Body of pancreas (tissue), 4 donors: ENCODE measurements at regions not wholly inside any gene's neighbourhood (a gene's known extent, or its start where the extent isn't known, plus 50 kb on each side); places are given as distances from the start of the nearest gene placed in this dataset.

Experiments used
- POLR2A ChIP-seq, 3 donors: fragments of 450-650 bp; IDR thresholded peaks; one replicate each; pipeline ENCODE4 v1.6.1; 2016; ENCODE audit warnings: antibody characterized with exemption in 3 of 3, mild to moderate bottlenecking in 2 of 3
- TF ChIP-seq, protein P1 (sequence below), 7 experiments: fragments of 450-650 bp in 4 of 7; fragments of 200-600 bp in 3 of 7; sonication (generic) in 3 of 7; IDR thresholded peaks; one replicate each; pipeline ENCODE4 v1.5.1; 2016 to 2019; ENCODE audit warnings: antibody characterized with exemption in 7 of 7

GRCh38 chr6:104630522-104630921, 229.2 kb downstream of the HACE1 start:
- no peak for TF ChIP-seq POLR2A (IDR thresholded peaks at IDR 0.05)
- TF ChIP-seq, protein P1, sequence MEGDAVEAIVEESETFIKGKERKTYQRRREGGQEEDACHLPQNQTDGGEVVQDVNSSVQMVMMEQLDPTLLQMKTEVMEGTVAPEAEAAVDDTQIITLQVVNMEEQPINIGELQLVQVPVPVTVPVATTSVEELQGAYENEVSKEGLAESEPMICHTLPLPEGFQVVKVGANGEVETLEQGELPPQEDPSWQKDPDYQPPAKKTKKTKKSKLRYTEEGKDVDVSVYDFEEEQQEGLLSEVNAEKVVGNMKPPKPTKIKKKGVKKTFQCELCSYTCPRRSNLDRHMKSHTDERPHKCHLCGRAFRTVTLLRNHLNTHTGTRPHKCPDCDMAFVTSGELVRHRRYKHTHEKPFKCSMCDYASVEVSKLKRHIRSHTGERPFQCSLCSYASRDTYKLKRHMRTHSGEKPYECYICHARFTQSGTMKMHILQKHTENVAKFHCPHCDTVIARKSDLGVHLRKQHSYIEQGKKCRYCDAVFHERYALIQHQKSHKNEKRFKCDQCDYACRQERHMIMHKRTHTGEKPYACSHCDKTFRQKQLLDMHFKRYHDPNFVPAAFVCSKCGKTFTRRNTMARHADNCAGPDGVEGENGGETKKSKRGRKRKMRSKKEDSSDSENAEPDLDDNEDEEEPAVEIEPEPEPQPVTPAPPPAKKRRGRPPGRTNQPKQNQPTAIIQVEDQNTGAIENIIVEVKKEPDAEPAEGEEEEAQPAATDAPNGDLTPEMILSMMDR (IDR thresholded peaks at IDR 0.05): no peak
